CD14-positive monocyte (primary cell): ENCODE measurements at regions not wholly inside any gene's neighbourhood (a gene's known extent, or its start where the extent isn't known, plus 50 kb on each side); places are given as distances from the start of the nearest gene placed in this dataset.
"Not testable (repeated sequence)": the region's sequence is repeated elsewhere in the genome, so short reads cannot be mapped to it uniquely, and the experiment has no call there.

Experiments
- DNase-seq, 3 donors: peaks; one replicate each; pipeline ENCODE4 v3.0.0-alpha.2; 2011 to 2022
- H2AFZ ChIP-seq: 2 replicates; pipeline ENCODE4 v1.6.0; 2012; ENCODE audit warnings: mild to moderate bottlenecking, low read depth, low read length, inconsistent platforms; ENCODE audit not compliant: insufficient read depth, poor library complexity, severe bottlenecking
- H3K27ac ChIP-seq, 2 donors: 1 replicate in 1 of 2; 2 replicates in 1 of 2; pipeline ENCODE4 v1.5.1; 2012 to 2013; ENCODE audit warnings: low read length in 2 of 2, control low read depth in 1 of 2, inconsistent platforms in 1 of 2, low read depth in 1 of 2, mild to moderate bottlenecking in 1 of 2
- H3K27me3 ChIP-seq, 2 donors: one replicate each; pipeline versions ENCODE4 v1.6.0 to v1.6.1; 2011 to 2013; ENCODE audit warnings: low read length in 2 of 2; ENCODE audit not compliant: control insufficient read depth in 2 of 2, insufficient read depth in 2 of 2
- H3K36me3 ChIP-seq, 2 donors: replicated peaks in 1 of 2; 1 replicate in 1 of 2; 2 replicates in 1 of 2; pipeline versions ENCODE4 v1.5.1 to v1.6.1; 2012 to 2013; ENCODE audit warnings: low read length in 2 of 2, control low read depth in 1 of 2, inconsistent platforms in 1 of 2, mild to moderate bottlenecking in 1 of 2; ENCODE audit not compliant: insufficient read depth in 2 of 2, control insufficient read depth in 1 of 2
- H3K4me1 ChIP-seq, 2 donors: 1 replicate in 1 of 2; 2 replicates in 1 of 2; pipeline versions ENCODE4 v1.5.1 to v1.6.1; 2012 to 2013; ENCODE audit warnings: low read length in 2 of 2, control low read depth in 1 of 2, inconsistent platforms in 1 of 2, mild to moderate bottlenecking in 1 of 2, moderate library complexity in 1 of 2; ENCODE audit not compliant: insufficient read depth in 2 of 2, control insufficient read depth in 1 of 2
- H3K4me2 ChIP-seq: replicated peaks from 2 replicates; pipeline ENCODE3; 2012; ENCODE audit warnings: low read length, moderate library complexity, mild to moderate bottlenecking; ENCODE audit not compliant: poor library complexity, severe bottlenecking; ENCODE audit errors: extremely low read depth
- H3K4me3 ChIP-seq, 3 experiments: fragments of 200-600 bp in 1 of 3; sonication (generic) in 1 of 3; replicated peaks in 1 of 3; 1 replicate in 2 of 3; 2 replicates in 1 of 3; pipeline ENCODE4 v1.5.1; 2011 to 2013; ENCODE audit warnings: low read length in 3 of 3, mild to moderate bottlenecking in 3 of 3, control low read depth in 2 of 3, low read depth in 2 of 3, inconsistent platforms in 1 of 3, moderate library complexity in 1 of 3
- H3K79me2 ChIP-seq: 2 replicates; pipeline ENCODE4 v1.6.0; 2012; ENCODE audit warnings: mild to moderate bottlenecking, control low read depth, inconsistent platforms, low read length, moderate library complexity; ENCODE audit not compliant: insufficient read depth
- H3K9ac ChIP-seq: 2 replicates; pipeline ENCODE4 v1.6.0; 2017; ENCODE audit warnings: low read length, mild to moderate bottlenecking; ENCODE audit not compliant: insufficient read depth, poor library complexity, severe bottlenecking
- H3K9me3 ChIP-seq, 2 donors: replicated peaks in 1 of 2; 1 replicate in 1 of 2; 2 replicates in 1 of 2; pipeline versions ENCODE4 v1.5.1 to v1.6.1; 2012 to 2013; ENCODE audit warnings: low read length in 2 of 2, control low read depth in 1 of 2; ENCODE audit not compliant: control insufficient read depth in 1 of 2, insufficient read depth in 1 of 2
- H4K20me1 ChIP-seq: 2 replicates; pipeline ENCODE4 v1.6.0; 2012; ENCODE audit warnings: mild to moderate bottlenecking, low read length, control low read depth, moderate library complexity; ENCODE audit not compliant: insufficient read depth
- H3K27ac Mint-ChIP-seq, 7 donors: one replicate each; pipeline ENCODE4 v1.8.0; 2020; ENCODE audit warnings: mild to moderate bottlenecking in 7 of 7, mixed read lengths in 7 of 7, moderate library complexity in 6 of 7, inconsistent platforms in 2 of 7
- H3K27me3 Mint-ChIP-seq, 3 donors: one replicate each; pipeline ENCODE4 v1.8.0; 2021 to 2022; ENCODE audit warnings: low read depth in 3 of 3, mild to moderate bottlenecking in 3 of 3, mixed read lengths in 3 of 3, moderate library complexity in 3 of 3, inconsistent platforms in 1 of 3
- H3K36me3 Mint-ChIP-seq, 2 donors: one replicate each; pipeline ENCODE4 v1.8.0; 2020; ENCODE audit warnings: mixed read lengths in 2 of 2, inconsistent platforms in 1 of 2, mild to moderate bottlenecking in 1 of 2
- H3K4me1 Mint-ChIP-seq: one replicate; pipeline ENCODE4 v1.8.0; 2020; ENCODE audit warnings: mild to moderate bottlenecking, mixed read lengths
- H3K4me3 Mint-ChIP-seq, 2 donors: one replicate each; pipeline ENCODE4 v1.8.0; 2020; ENCODE audit warnings: mild to moderate bottlenecking in 2 of 2, mixed read lengths in 2 of 2, moderate library complexity in 1 of 2
- H3K9me3 Mint-ChIP-seq, 7 donors: one replicate each; pipeline ENCODE4 v1.8.0; 2020 to 2022; ENCODE audit warnings: mixed read lengths in 7 of 7, mild to moderate bottlenecking in 6 of 7, moderate library complexity in 6 of 7, inconsistent platforms in 2 of 7
- WGBS: methylation state at CpG from one replicate; pipeline ENCODE4 v1.1.5; 2013; ENCODE audit warnings: missing lambda C conversion rate; ENCODE audit not compliant: insufficient coverage; 5-methylcytosine and 5-hydroxymethylcytosine counted together
- intact Hi-C, 2 donors: fragments of 100-400 bp; cut with micrococcal nuclease; formaldehyde crosslinking; loops; one replicate each; pipeline versions ENCODE4 v1.15.0 to v1.15.1; 2023
- TF ChIP-seq, protein P1 (sequence below): fragments of 200-600 bp; IDR thresholded peaks from one replicate; pipeline ENCODE4 v1.8.0; 2022; ENCODE audit warnings: antibody characterized with exemption, mild to moderate bottlenecking

GRCh38 chr5:106047341-106047740, 1623.4 kb downstream of the EFNA5 start:
- Histone ChIP-seq H3K9me3 (peaks cover 0 to 2% of the 10 kb centered on the region in 2 donors), H3K27ac (no peak overlapping the region), H3K9ac (no peak overlapping the region), H3K79me2 (no peaks in the 10 kb centered on the region), H2AFZ (no peak overlapping the region), H3K4me3 (no peak overlapping the region), H3K27me3 (no peaks in the 10 kb centered on the region), H3K36me3 (no peaks in the 10 kb centered on the region), H3K4me2 (no peak overlapping the region), H3K4me1 (no peaks in the 10 kb centered on the region), H4K20me1 (no peaks in the 10 kb centered on the region)
- WGBS: no CpG with 5 or more reads among the region's 1 CpG
- Mint-ChIP-seq H3K27ac (no peak overlapping the region), H3K4me3 (no peak overlapping the region), H3K27me3 (no peaks in the 10 kb centered on the region), H3K36me3 (no peaks in the 10 kb centered on the region), H3K9me3 (peaks cover 0 to 4% (median 0%) of the 10 kb centered on the region in 7 donors), H3K4me1 (no peaks in the 10 kb centered on the region)
- intact Hi-C loops: no loop called here
- TF ChIP-seq, protein P1, sequence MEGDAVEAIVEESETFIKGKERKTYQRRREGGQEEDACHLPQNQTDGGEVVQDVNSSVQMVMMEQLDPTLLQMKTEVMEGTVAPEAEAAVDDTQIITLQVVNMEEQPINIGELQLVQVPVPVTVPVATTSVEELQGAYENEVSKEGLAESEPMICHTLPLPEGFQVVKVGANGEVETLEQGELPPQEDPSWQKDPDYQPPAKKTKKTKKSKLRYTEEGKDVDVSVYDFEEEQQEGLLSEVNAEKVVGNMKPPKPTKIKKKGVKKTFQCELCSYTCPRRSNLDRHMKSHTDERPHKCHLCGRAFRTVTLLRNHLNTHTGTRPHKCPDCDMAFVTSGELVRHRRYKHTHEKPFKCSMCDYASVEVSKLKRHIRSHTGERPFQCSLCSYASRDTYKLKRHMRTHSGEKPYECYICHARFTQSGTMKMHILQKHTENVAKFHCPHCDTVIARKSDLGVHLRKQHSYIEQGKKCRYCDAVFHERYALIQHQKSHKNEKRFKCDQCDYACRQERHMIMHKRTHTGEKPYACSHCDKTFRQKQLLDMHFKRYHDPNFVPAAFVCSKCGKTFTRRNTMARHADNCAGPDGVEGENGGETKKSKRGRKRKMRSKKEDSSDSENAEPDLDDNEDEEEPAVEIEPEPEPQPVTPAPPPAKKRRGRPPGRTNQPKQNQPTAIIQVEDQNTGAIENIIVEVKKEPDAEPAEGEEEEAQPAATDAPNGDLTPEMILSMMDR: no peak
- DNase-seq: no peak

DNA sequence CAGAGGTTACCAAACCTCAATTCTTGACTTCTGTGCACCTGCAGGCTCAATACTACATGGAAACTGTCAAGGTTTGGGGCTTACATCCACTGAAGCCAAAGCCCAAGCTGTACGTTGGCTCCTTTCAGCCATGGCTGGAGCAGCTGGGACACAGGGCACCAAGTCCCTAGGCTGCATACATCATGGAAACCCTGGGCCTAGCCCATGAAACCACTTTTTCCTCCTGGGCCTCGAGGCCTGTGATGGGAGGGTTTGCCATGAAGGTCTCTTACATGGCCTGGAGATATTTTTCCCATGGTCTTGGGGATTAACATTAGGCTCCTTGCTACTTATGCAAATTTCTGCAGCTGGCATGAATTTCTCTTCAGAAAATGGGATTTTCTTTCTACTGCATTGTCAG, 1638.7 kb downstream of the EFNA5 start:
- H2AFZ ChIP-seq, H3K36me3 Mint-ChIP-seq: not testable (repeated sequence)
- WGBS: no CpG with 5 or more reads among the region's 2 CpGs

More for the DNA sequence above, 1638.7 kb downstream of the EFNA5 start:
- peaks cover 0 to 11% (median 5%) of the 10 kb centered on the region in 7 donors for H3K9me3 Mint-ChIP-seq
- H3K4me1 Mint-ChIP-seq, H3K9ac ChIP-seq, H3K4me3 ChIP-seq, H3K4me1 ChIP-seq, H3K4me2 ChIP-seq, H3K9me3 ChIP-seq, H3K79me2 ChIP-seq, H3K27ac ChIP-seq, H3K27me3 ChIP-seq, H3K27me3 Mint-ChIP-seq, H3K27ac Mint-ChIP-seq, DNase-seq, intact Hi-C loops, H3K36me3 ChIP-seq, H3K4me3 Mint-ChIP-seq, H4K20me1 ChIP-seq: not testable (repeated sequence)
